NOMO-1 treated with dmso at 0.1 percent for 144 hours (cell line): ENCODE measurements at regions not wholly inside any gene's neighbourhood (a gene's known extent, or its start where the extent isn't known, plus 50 kb on each side); places are given as distances from the start of the nearest gene placed in this dataset.

Experiments used
- DNase-seq: peaks from one replicate; lab custom pipeline; 2025; ENCODE audit not compliant: unreplicated experiment; lab: John Stamatoyannopoulos, UW

DNA sequence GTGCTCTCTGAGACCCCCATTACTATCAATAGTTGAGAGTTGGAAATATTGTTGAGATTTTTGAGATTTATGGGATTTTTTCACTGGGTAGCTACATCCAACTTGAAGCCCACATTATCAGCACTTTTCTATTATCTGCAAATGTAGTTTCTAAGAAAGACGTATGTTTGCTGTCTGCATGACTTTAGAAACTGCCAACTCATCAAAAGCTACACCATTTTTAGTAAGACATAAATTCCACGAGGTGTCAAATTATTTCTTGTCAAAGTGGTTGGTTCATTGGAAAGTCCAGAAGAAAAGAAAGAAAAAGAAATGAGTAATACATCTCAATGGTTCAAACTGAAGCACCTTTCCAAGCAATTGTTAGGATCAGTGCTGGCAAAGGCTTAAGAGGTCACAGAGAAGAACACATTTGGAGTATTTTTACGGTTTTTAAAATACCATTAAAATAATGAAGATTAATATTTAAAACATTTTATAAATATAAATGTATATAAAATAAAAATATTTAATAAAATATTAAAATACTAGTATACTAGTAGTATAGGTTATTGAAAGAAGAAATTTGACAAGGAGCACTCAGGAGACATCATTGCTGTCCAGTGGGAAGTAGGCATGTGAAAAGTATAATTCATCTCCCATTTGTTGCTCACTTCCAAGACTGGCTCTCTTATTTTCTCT, 463.5 kb downstream of the TAFA4 start:
- DNase-seq: no peak

DNA sequence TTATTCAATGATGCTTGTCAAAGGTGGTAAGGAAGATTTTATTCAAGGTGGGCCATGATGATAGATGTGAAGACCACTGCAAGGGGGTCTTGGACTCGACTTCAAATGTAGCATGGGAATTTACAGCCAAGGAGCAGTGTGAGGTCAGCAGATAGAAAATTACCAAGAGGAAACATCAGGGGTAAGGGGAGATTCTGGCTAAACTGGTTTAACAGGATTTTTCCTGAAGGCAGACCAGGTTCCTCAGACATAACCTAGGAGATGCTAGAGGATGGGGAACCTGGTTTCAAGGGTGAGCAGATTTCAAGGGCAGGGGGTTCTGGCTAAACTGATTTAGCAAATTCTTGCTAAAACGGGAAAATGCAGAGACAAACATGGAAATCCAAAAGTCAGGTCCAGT, 464.9 kb downstream of the TAFA4 start:
- DNase-seq: no peak

DNA sequence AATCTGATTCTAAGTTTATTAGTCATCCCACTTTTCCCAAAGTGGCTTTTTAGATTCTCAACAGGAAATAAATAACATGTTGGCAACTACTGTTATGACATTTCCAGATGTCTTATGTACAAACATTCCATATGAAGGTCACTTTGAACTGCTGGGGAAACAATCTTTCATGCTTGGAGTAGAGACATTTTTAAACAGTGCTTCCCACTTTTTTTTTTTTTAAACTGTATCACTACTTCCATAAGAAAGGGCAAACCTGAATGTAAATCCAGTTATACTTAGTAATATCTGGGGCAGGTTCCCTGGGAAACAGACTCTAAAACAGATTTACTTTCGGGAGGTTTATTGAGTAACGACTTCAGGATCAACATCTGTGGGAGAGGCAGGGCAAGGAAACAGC, 473.8 kb downstream of the TAFA4 start:
- DNase-seq: no peak

DNA sequence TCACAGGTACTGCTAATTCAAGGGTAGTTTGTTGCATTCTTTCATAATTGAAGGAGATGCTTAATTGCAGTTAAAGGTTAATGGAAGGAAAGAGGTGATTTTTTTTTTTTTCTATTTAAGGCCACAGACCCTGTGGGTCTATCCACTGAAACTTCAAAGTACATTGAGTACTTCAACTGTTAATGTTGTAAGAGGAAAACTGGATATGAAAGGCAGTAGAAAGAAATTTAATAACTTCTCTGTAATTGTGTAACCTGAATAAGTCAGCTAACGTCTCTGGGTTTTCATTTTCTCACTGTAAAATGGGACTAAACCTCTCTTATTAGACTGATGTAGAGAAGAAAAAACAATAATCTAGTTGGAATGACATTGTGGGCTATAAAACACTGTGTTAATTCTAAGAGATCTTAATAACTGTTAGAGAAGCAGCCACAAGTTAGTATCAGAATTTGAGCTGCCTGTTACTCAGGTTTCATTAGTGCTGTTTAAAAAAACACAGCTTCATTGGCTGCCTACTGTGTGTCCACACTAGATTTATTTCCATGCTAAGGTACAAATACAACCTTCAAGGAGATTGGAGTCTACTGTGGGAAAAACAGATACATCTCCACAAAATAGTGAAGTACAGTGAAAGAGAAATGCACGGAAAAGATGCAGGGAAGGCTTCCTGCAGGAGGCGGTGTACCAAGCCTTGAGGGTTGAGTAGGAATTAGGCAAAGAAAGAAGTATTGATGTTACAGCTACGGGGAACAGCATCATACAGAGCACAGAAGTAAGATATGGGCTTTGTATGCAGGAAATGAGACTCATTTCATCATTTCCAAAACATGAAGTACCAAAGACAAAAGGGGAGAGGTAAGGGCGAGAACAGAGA, 483.6 kb downstream of the TAFA4 start:
- no peak for DNase-seq

GRCh38 chr3:68447885-68448284, 484.5 kb downstream of the TAFA4 start:
- no peak for DNase-seq

DNA sequence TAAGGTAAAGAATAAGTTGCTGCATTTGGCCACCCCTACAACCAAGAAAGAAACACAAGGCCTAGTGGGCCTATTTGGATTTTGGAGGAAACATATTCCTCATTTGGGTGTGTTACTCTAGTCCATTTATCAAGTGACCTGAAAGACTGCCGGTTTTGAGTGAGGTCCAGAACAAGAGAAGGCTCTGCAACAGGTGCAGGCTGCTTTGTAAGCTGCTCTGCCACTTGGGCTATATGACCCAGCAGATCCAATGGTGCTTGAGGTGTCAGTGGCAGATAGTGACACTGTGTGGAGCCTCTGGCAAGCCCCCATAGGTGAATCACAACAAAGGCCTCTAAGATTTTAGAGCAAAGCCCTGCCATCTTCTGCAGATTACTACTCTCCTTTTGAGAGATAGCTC, 491.3 kb downstream of the TAFA4 start:
- DNase-seq: no peak

- DNase-seq: no peak
Observed at GRCh38 chr3:68436619-68437401, 495.5 kb downstream of the TAFA4 start.

DNA sequence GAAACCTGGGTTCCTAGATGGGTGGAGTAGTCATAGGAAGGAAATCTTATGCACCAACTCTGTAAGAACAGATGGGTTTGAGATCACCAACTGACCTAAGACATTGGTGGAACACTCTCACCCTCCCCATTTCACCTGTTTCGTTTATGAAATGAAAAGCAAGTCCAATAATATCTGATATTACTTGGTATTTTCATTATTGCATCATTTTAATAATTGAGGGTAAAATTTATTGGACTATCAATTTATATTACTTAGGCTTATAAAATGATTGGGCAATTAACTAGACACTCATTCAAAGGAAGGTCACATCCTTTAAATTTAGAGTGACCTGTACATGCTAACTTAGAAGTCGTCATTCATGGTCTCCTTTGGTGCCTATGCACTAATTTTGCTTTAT, 503.9 kb downstream of the TAFA4 start:
- DNase-seq: no peak

- DNase-seq: no peak
Observed at GRCh38 chr3:68424796-68425460, 507.4 kb downstream of the TAFA4 start.

DNA sequence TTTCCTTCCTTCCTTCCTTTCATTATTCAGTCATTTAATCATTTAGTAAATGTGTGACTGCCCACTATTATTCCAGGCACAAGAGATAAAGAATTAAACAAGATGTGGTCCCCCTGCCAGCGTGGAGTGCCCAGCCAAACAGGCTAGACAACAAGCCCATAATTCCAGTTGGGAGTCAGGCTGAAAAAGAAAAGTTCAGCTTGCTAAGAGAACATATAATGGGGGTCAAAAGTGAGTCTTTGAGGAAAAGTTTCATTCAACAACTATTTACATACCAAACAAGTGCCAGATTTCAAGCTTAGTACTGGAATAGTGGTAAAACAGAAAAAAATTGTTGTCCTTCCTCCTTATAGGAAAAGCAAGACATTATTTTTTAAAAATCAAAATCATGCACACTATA, 523.7 kb downstream of the TAFA4 start:
- no peak for DNase-seq

DNA sequence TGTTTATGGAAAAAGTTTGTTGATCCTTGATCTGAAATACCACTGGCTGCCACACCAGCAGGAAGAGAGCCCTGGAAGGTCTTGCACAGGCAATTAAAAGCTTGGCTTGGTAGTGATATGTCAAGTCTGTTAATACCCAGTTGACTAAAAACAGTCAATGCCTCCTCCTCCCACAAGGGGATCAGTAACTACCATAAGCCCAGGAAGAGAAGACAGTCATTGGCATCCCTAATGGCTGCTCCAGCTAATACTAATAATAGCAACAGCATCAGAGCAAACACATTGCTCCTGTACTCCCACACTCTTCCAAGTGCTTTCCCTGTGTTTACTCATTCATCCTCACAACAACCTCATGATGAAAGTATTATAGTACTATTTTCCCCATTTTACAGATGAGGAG, 528.6 kb downstream of the TAFA4 start:
- DNase-seq: no peak

DNA sequence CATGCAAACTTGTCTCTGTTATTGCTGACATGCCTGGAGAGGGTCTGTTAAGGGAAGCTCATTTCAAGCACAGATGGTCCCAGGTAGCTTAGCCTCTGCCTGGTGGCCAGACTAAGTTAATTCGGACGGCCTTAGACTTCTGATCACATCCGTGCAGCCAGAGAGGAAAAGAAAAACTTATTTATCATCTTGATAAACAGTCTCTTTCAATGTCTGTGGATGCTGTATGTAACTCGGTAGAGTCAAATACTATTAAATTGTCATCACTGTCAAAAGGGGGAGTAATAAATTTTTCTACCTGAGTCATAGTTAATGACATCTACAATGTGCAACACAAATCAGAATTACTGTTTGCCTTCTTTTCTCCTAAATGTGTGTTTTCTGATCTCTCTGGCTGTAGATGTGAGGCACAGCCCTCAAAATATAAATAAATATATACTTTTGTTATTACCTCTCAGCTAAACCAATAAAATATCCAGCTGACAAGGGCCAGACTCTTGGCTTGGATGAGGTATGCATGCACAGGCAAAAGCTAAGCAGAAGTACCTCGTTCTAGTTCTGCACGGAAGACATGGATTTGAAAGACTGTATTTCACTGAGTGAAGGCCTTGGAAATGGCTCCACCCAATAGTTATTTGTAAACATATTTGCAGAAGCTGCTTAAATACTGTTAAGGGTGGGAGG, 530.0 kb downstream of the TAFA4 start:
- DNase-seq: no peak

DNA sequence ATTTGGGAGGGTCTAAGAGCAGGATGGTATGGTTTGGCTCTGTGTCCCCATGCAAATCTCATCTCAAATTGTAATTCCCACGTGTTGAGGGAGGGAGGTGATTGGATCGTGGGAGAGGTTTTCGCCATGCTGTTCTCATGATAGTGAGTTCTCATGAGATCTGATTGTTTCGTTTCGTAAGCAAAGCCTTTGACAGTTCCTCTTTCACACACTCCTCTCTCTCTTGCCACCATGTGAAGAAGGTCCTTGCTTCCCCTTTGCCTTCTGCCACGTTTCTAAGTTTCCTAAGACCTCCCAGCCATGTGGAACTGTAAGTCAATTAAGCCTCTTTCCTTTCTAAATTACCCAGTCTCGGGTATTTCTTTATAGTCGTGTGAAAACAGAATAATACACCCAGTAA, 553.7 kb downstream of the TAFA4 start:
- DNase-seq: peak; percentile 58

- DNase-seq: no peak
Observed at GRCh38 chr3:68373727-68374126, 558.6 kb downstream of the TAFA4 start.

- no peak for DNase-seq
Observed at GRCh38 chr3:68363796-68364195, 568.6 kb downstream of the TAFA4 start.

GRCh38 chr3:68360492-68360891, 571.9 kb downstream of the TAFA4 start:
- DNase-seq: no peak

- DNase-seq: no peak
Observed at GRCh38 chr3:68345781-68346180, 586.6 kb downstream of the TAFA4 start.

GRCh38 chr3:68342426-68342825, 589.9 kb downstream of the TAFA4 start:
- no peak for DNase-seq

DNA sequence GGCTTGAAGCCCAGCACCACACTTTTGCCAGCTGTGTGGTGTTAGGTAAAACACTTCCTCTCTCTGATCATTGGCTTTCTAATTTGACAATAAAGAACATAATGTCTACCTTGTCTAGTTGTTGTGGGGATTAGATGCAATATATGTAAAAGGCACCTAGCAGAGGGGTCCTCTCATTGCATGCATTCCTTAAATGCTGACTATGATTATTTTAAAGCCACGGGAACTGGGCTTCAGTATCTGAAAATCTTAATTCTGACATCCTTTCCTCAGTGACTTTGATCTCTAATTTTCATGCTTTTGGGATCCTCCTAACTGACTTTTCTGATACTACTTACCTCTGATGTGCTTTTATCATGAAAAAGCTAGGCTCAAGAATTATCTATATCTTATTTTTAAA, 596.3 kb downstream of the TAFA4 start:
- DNase-seq: no peak

DNA sequence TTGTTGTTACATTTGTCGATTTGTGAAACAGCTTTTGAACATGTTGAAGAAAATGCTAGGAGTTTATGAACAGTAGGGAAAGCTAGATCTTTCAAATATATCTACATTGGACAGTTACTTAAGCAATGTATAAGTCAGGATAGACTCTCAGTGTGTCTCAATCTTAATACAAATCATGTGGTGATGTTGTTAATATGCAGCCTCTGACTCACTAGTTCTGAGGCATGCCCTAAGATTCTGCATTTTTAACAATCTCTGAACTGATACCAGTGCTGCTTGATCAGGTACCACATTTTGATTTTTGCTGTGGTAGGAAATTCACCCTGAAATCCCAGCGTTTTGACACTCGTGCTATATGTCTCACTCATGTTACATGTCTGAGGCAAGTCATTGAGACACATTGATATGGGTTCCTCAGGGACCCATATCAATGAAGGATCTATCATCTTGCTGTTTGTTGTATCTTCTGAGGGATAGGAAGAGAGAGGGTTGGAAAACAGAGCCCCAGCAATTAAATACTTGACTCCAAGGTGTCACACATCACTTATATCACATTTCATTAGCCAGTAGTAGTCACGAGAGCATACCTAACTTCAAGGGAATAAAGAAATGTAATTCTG, 597.9 kb downstream of the TAFA4 start:
- no peak for DNase-seq
